KBM-7 (cell line): ENCODE measurements at regions not wholly inside any gene's neighbourhood (a gene's known extent, or its start where the extent isn't known, plus 50 kb on each side); places are given as distances from the start of the nearest gene placed in this dataset.
"Not testable (repeated sequence)": the region's sequence is repeated elsewhere in the genome, so short reads cannot be mapped to it uniquely, and the experiment has no call there.

Experiments
- DNase-seq: peaks from one replicate; pipeline ENCODE4 v3.0.0-alpha.2; 2015
- in situ Hi-C: fragments of 300-500 bp; cut with MboI; formaldehyde crosslinking; loops from 2 replicates; pipeline ENCODE4 v1.14.3; 2020; ENCODE audit warnings: low sequenced_read_pairs, low pct_unique_long_range_greater_than_20kb, mixed read lengths

GRCh38 chr5:9733486-9733885 lies 103.3 kb upstream of the TAS2R1 start:
- no peak for DNase-seq
- in situ Hi-C loops: no loop called here

GRCh38 chr5:9731159-9731558 lies 101.0 kb upstream of the TAS2R1 start:
- in situ Hi-C loops: no loop called here
- DNase-seq: no peak

GRCh38 chr5:9728261-9728660 lies 98.1 kb upstream of the TAS2R1 start:
- in situ Hi-C loops: no loop called here
- no peak for DNase-seq

- no peak for DNase-seq
- in situ Hi-C loops: no loop called here
These were observed 96.8 kb upstream of the TAS2R1 start for GRCh38 chr5:9726931-9727330.

- DNase-seq, in situ Hi-C loops: not testable (repeated sequence)
These were observed 95.1 kb upstream of the TAS2R1 start for GRCh38 chr5:9725265-9725664.

GRCh38 chr5:9724707-9725106 lies 94.6 kb upstream of the TAS2R1 start:
- in situ Hi-C loops: no loop called here
- no peak for DNase-seq

GRCh38 chr5:9722601-9723180 lies 92.5 kb upstream of the TAS2R1 start:
- DNase-seq: no peak
- in situ Hi-C loops: no loop called here

GRCh38 chr5:9721161-9721560 lies 91.0 kb upstream of the TAS2R1 start:
- in situ Hi-C loops: no loop called here
- DNase-seq: no peak

GRCh38 chr5:9720361-9720760 lies 90.2 kb upstream of the TAS2R1 start:
- DNase-seq: no peak
- in situ Hi-C loops: no loop called here

GRCh38 chr5:9716838-9717281 lies 86.7 kb upstream of the TAS2R1 start:
- in situ Hi-C loops: no loop called here
- DNase-seq: no peak

GRCh38 chr5:9715891-9716335 lies 85.8 kb upstream of the TAS2R1 start:
- in situ Hi-C loops: no loop called here
- DNase-seq: no peak

- in situ Hi-C loops: no loop called here
- DNase-seq: no peak
These were observed 83.9 kb upstream of the TAS2R1 start for GRCh38 chr5:9713959-9714586.

GRCh38 chr5:9713356-9713755 lies 83.2 kb upstream of the TAS2R1 start:
- in situ Hi-C loops: no loop called here
- DNase-seq: no peak

GRCh38 chr5:9712911-9713310 lies 82.8 kb upstream of the TAS2R1 start:
- in situ Hi-C loops: no loop called here
- DNase-seq: no peak

GRCh38 chr5:9712506-9712905 lies 82.4 kb upstream of the TAS2R1 start:
- DNase-seq: no peak

GRCh38 chr5:9710069-9710468 lies 79.9 kb upstream of the TAS2R1 start:
- in situ Hi-C loops: no loop called here
- no peak for DNase-seq

More at GRCh38 chr5:9712506-9712905, 82.4 kb upstream of the TAS2R1 start:
- in situ Hi-C loops: no loop called here

- DNase-seq: no peak
These were observed 77.7 kb upstream of the TAS2R1 start for GRCh38 chr5:9707732-9708462.

GRCh38 chr5:9699681-9700080 lies 69.5 kb upstream of the TAS2R1 start:
- in situ Hi-C loops: no loop called here
- no peak for DNase-seq

More at GRCh38 chr5:9707732-9708462, 77.7 kb upstream of the TAS2R1 start:
- in situ Hi-C loops: no loop called here

GRCh38 chr5:9698841-9699240 lies 68.7 kb upstream of the TAS2R1 start:
- in situ Hi-C loops: no loop called here
- no peak for DNase-seq

GRCh38 chr5:9698125-9698826 lies 68.1 kb upstream of the TAS2R1 start:
- in situ Hi-C loops: no loop called here
- no peak for DNase-seq
